ENCODE measurements at regions not wholly inside any gene's neighbourhood (a gene's known extent, or its start where the extent isn't known, plus 50 kb on each side); places are given as distances from the start of the nearest gene placed in this dataset.

DNA sequence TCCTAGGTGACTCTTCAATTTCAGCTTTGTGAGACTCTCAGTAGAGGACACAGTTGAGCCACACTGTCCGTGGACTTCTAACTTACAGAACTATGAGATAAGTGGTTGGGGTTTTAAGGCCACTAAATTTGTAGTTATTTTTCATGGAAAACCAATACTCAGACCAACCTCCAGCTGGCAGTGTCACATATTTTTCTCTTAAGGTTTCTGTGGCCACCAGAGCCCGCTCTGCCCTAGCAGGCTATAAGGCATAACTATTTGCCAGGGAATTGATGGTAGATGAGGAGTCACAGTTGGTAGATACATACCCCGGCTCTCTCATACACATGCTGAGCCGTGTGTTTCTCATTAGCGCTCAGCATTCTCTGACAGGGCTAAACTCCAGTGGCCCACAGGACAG is 336.8 kb upstream of the MON1B start:
- no peaks in the 10 kb centered on the region for H3F3A ChIP-seq (ENCODE audit: low read length, unreplicated experiment)
- no peak overlapping the region for H3K27ac ChIP-seq (ENCODE audit: low read length)
- peaks cover 20% of the 10 kb centered on the region for H3K27me3 ChIP-seq (ENCODE audit: low read length)
- H3K9me3 ChIP-seq (ENCODE audit: low read length) = no peaks in the 10 kb centered on the region
- ATAC-seq (peak; percentile 48), DNase-seq (peak; percentile 29)
- H3K4me3 ChIP-seq (ENCODE audit: low read length) = no peak overlapping the region
- no peaks in the 10 kb centered on the region for H3K4me1 ChIP-seq (ENCODE audit: insufficient read depth, low read length)
- no peak for TF ChIP-seq EZH2 (IDR thresholded peaks at IDR 0.05; ENCODE audit: low read length, unreplicated experiment)
- TF ChIP-seq, protein P1, sequence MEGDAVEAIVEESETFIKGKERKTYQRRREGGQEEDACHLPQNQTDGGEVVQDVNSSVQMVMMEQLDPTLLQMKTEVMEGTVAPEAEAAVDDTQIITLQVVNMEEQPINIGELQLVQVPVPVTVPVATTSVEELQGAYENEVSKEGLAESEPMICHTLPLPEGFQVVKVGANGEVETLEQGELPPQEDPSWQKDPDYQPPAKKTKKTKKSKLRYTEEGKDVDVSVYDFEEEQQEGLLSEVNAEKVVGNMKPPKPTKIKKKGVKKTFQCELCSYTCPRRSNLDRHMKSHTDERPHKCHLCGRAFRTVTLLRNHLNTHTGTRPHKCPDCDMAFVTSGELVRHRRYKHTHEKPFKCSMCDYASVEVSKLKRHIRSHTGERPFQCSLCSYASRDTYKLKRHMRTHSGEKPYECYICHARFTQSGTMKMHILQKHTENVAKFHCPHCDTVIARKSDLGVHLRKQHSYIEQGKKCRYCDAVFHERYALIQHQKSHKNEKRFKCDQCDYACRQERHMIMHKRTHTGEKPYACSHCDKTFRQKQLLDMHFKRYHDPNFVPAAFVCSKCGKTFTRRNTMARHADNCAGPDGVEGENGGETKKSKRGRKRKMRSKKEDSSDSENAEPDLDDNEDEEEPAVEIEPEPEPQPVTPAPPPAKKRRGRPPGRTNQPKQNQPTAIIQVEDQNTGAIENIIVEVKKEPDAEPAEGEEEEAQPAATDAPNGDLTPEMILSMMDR (conservative IDR thresholded peaks at IDR 0.05; ENCODE audit: low read depth, low read length) = peak; percentile 52; the same call in 1 of the 2 replicates
- no peak for TF ChIP-seq EZH2phosphoT487 (IDR thresholded peaks at IDR 0.05; ENCODE audit: borderline replicate concordance, low read length)
- ChIA-PET POLR2A (ENCODE audit: unreplicated experiment) (no interaction called here), CTCF (no interaction called here)
- H3K9ac ChIP-seq (ENCODE audit: low read length) = no peak overlapping the region
- intact Hi-C loops (cut with micrococcal nuclease) = loop anchor here (1.0 to 5.0 kb wide), 2 partner anchors 188 to 317 kb away; no protein-coding TSS in a partner anchor
- H3K9me2 ChIP-seq (replicated peaks; ENCODE audit: low read length) = no peaks in the 10 kb centered on the region
- no peak overlapping the region for H2AFZ ChIP-seq (ENCODE audit: low read length)
- H3K4me2 ChIP-seq (ENCODE audit: low read length) = no peak overlapping the region
- no TSS peak for BruUV-seq (replicated peaks)
- no peaks in the 10 kb centered on the region for H3K36me3 ChIP-seq (ENCODE audit: low read depth, low read length)
- H3K79me2 ChIP-seq (ENCODE audit: low read length) = no peaks in the 10 kb centered on the region
- H4K20me1 ChIP-seq (ENCODE audit: low read length) = no peaks in the 10 kb centered on the region

DNA sequence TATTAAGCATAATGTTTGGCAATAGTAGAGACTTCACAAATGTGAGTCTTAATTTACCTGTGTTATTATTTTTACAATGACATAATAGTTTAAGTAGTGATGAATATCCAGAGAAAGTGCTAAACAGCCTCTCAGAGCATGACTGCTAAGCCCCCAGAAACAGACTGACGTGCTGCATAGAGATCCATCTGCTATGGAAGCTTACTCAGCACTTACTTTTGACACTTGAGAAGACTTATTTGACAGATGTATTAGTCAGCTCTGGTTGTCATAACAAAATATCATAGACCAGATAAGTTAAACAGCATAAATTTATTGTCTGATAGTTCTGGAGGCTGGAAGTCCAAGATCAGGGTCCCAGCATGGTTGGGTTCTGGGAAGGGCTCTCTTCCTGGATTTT is 334.9 kb upstream of the MON1B start:
- no peak overlapping the region for H3K9ac ChIP-seq (ENCODE audit: low read length)
- H3K9me2 ChIP-seq (replicated peaks; ENCODE audit: low read length) = no peaks in the 10 kb centered on the region
- H4K20me1 ChIP-seq (ENCODE audit: low read length) = no peaks in the 10 kb centered on the region
- no TSS peak for BruUV-seq (replicated peaks)
- TF ChIP-seq, protein P1 (conservative IDR thresholded peaks at IDR 0.05; ENCODE audit: low read depth, low read length) = no peak
- TF ChIP-seq EZH2 (IDR thresholded peaks at IDR 0.05; ENCODE audit: low read length, unreplicated experiment) (no peak), EZH2phosphoT487 (IDR thresholded peaks at IDR 0.05; ENCODE audit: borderline replicate concordance, low read length) (no peak)
- H3K4me2 ChIP-seq (ENCODE audit: low read length) = no peak overlapping the region
- H3K4me1 ChIP-seq (ENCODE audit: insufficient read depth, low read length) = no peaks in the 10 kb centered on the region
- no peak overlapping the region for H3K4me3 ChIP-seq (ENCODE audit: low read length)
- H3F3A ChIP-seq (ENCODE audit: low read length, unreplicated experiment) = no peaks in the 10 kb centered on the region
- CTCF ChIA-PET = no interaction called here
- no peaks in the 10 kb centered on the region for H3K36me3 ChIP-seq (ENCODE audit: low read depth, low read length)
- POLR2A ChIA-PET (ENCODE audit: unreplicated experiment) = no interaction called here
- intact Hi-C loops (cut with micrococcal nuclease) = no loop called here
- H3K9me3 ChIP-seq (ENCODE audit: low read length) = no peaks in the 10 kb centered on the region
- H3K27me3 ChIP-seq (ENCODE audit: low read length) = peaks cover 20% of the 10 kb centered on the region
- peak; percentile 2 for DNase-seq
- ATAC-seq = no peak
- H3K79me2 ChIP-seq (ENCODE audit: low read length) = no peaks in the 10 kb centered on the region
- no peak overlapping the region for H3K27ac ChIP-seq (ENCODE audit: low read length)
- H2AFZ ChIP-seq (ENCODE audit: low read length) = no peak overlapping the region

- no peak for DNase-seq
- Histone ChIP-seq H3K9ac (ENCODE audit: low read length) (no peak overlapping the region), H3K4me1 (ENCODE audit: insufficient read depth, low read length) (no peaks in the 10 kb centered on the region), H3F3A (ENCODE audit: low read length, unreplicated experiment) (no peaks in the 10 kb centered on the region), H3K27me3 (ENCODE audit: low read length) (peaks cover 20% of the 10 kb centered on the region), H3K4me2 (ENCODE audit: low read length) (no peak overlapping the region), H2AFZ (ENCODE audit: low read length) (no peak overlapping the region), H3K9me3 (ENCODE audit: low read length) (no peaks in the 10 kb centered on the region), H3K27ac (ENCODE audit: low read length) (no peak overlapping the region), H4K20me1 (ENCODE audit: low read length) (no peaks in the 10 kb centered on the region), H3K36me3 (ENCODE audit: low read depth, low read length) (no peaks in the 10 kb centered on the region), H3K4me3 (ENCODE audit: low read length) (no peak overlapping the region), H3K79me2 (ENCODE audit: low read length) (no peaks in the 10 kb centered on the region), H3K9me2 (replicated peaks; ENCODE audit: low read length) (no peaks in the 10 kb centered on the region)
- CTCF ChIA-PET = no interaction called here
- POLR2A ChIA-PET (ENCODE audit: unreplicated experiment) = no interaction called here
- intact Hi-C loops (cut with micrococcal nuclease) = no loop called here
- TF ChIP-seq EZH2 (IDR thresholded peaks at IDR 0.05; ENCODE audit: low read length, unreplicated experiment) (no peak), EZH2phosphoT487 (IDR thresholded peaks at IDR 0.05; ENCODE audit: borderline replicate concordance, low read length) (no peak)
- TF ChIP-seq, protein P1 (conservative IDR thresholded peaks at IDR 0.05; ENCODE audit: low read depth, low read length) = no peak
- no TSS peak for BruUV-seq (replicated peaks)
- no peak for ATAC-seq
Measured at GRCh38 chr16:76857402-76857801, 333.6 kb upstream of the MON1B start.
